ENCODE measurements at regions not wholly inside any gene's neighbourhood (a gene's known extent, or its start where the extent isn't known, plus 50 kb on each side); places are given as distances from the start of the nearest gene placed in this dataset.

GRCh38 chr7:41517771-41518170 lies 185.1 kb downstream of the INHBA start:
- DNase-seq: no peak

DNA sequence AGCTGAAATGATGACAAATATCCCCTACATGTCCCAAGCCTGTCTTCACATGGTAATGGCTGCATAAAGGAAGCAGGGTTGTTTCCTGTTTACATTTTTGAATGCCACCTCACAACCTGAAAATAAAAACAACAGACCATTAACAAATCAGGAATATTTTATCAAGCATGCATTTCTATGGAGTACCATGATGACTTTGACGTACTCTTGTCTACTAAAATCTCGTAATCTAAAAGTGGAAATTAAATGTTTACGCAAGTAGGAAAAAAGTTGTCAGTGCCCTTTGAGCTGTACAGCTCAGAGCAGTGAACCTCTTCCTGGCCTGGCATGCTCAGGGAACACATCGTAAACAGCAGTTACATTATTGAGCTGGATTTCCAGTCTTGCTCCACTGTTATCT lies 194.1 kb downstream of the INHBA start:
- no peak for DNase-seq

- DNase-seq: no peak
Measured at GRCh38 chr7:41507686-41508268, 195.1 kb downstream of the INHBA start.

- no peak for DNase-seq
Measured at GRCh38 chr7:41504214-41504980, 198.5 kb downstream of the INHBA start.

DNA sequence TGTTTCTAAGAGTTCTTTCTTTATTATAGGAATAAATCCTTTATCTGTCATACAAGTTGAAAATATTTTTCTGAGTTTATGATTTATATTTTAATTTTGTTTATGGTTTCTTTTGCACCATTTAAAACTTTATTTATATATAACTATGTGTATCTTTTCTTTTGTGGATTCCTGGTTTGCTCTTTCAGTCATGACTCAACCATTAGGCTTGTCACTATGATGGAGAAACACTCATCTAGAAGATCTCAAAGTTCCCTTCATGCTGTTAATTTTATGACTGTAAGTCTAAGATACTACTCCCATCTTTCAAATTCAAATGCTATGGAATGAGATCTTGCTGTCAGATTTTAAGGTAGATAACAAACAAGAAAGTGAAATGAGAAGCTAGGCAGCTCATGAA lies 199.5 kb downstream of the INHBA start:
- DNase-seq: no peak

GRCh38 chr7:41501466-41501865 lies 201.4 kb downstream of the INHBA start:
- no peak for DNase-seq

DNA sequence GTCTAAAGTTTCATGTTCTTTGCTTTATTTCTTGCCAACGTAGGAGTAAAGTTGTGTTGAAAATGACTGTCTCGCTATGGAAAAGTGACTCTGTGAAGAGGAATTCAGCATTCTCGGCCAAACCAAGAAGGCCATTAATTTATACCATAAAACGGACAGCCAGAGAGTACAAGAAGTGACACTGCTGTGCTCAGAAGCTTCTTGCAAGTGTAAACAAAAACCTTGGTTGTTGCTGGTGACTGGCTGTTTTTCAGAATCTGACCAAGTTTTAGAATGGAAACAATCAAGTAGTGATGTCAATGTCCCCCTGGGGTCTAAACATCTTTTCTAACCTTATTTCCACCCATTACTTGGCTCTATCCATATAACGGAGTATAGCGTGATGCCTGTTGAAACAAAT lies 201.9 kb downstream of the INHBA start:
- no peak for DNase-seq

DNA sequence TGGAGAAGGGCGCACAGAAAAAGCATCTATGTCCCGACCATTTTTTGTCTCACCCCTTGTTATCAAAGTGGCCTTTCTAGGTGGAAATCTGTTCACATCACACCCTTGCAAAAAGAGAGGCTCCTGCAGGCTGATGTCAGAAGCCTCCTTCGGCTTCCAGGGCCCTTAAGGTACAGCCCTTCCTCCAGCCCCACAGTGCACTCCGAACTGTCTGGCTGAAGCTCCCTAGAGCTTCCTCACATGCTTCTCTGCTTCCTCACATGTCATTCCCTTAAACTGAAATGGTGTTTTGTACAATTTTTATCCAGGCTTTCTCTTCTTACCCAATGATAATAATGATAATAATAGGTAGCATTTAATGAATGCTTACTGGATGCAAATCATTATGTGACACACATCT lies 210.3 kb downstream of the INHBA start:
- DNase-seq: no peak

- no peak for DNase-seq
Measured at GRCh38 chr7:41491883-41492471, 210.9 kb downstream of the INHBA start.

DNA sequence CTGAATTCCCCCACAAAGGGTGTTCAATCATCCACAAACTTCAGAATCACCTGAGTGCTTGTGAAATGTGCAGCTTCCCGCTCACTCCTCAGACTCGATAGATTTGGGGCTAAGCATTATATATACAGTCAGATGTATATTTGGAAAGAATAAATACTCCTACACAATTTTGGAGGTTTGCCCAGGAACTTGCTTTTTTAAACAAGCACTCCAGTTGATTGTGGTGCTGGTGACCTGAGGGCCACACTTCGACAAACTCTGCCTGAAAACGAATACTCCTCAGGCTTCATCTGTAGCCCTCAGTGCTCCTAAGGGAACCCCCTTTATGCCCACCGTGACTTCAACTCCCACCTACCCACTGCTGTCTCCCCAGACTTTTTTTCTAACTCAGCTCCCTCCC lies 211.6 kb downstream of the INHBA start:
- no peak for DNase-seq

DNA sequence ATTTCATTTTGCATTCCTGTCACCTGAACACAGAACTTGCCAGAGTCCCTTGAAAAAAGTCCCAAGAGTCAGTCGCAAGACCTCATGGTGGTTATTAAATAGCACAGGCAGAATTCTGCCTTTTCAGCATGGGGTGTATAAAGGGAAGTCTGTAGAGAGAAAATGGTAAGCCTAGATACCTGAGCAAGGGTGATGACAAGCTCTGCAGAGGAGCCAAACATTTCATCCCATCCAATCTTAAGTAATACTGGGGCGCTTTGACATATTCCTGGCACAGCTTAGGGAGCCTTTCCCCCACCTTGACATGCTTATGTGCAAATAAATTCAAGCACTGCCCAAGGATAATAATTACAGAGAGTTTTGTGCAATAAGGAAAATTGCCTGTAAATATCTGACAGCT lies 213.0 kb downstream of the INHBA start:
- DNase-seq: no peak

GRCh38 chr7:41487229-41487940 lies 215.5 kb downstream of the INHBA start:
- DNase-seq: no peak

DNA sequence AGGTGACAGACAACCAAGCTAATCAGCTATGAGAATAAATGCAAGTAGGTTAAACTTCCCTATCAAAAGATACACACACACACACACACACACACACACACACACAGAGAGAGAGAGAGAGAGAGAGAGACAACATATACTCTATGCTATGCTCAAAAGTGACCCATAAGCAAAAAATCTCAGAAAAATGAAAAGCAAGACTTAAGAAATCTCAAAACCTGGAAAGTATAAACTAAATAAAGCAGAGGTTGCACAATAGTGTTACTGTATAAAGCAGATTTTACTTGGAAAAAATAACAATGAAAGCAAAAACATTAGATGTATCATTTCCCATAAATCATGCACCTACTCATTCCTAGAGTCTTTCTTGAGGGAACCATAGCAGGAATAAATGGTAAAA lies 221.5 kb downstream of the INHBA start:
- no peak for DNase-seq

DNA sequence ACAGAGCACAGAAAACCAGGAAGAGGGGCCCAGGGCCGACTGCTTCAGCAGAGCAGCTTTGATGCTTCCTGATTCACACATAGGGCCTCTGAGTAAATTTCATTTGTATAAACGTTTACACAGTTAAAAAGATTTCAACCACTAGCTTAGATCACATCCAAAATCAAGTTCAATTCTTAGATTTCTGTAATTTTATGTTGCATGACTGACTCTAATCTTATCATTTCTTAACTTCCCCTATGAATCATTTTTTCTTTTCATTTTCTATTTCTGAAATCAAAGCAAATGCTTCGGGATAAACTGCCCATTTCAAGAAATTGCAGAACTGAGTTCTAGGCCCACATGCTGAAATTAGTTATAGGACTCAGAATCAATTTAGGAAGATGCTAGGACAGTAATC lies 224.7 kb downstream of the INHBA start:
- no peak for DNase-seq

- DNase-seq: no peak
Measured at GRCh38 chr7:41476460-41476803, 226.5 kb downstream of the INHBA start.

DNA sequence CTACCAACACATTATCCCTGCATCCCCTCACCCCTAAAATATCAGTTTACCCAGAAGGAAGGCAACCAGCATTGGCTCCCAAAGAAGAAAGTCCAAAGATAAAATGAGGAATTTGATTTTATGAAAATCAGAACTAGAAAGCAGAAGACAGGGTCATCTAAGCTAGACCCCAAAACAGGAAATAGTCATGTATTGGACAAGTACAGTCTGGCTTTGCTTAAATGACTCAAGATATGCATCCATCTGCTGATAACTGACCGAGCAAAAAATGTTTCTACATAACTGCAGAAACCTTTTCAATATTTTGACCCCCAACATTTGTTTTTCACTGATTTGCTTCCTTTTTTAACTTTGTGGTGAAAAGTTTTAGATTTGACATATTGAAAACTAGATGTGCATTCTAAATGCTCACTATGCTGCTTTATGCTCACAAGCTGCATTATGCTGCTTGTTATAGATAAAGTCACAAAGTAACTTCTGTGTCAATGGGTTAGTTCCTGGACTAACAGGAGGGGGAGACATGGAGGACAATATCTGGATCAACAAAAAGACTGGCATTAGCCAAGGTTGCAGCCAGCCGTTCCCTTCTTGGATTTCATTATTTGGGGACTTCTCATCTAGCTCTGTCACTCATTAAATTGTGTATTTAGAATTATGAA lies 227.0 kb downstream of the INHBA start:
- no peak for DNase-seq

DNA sequence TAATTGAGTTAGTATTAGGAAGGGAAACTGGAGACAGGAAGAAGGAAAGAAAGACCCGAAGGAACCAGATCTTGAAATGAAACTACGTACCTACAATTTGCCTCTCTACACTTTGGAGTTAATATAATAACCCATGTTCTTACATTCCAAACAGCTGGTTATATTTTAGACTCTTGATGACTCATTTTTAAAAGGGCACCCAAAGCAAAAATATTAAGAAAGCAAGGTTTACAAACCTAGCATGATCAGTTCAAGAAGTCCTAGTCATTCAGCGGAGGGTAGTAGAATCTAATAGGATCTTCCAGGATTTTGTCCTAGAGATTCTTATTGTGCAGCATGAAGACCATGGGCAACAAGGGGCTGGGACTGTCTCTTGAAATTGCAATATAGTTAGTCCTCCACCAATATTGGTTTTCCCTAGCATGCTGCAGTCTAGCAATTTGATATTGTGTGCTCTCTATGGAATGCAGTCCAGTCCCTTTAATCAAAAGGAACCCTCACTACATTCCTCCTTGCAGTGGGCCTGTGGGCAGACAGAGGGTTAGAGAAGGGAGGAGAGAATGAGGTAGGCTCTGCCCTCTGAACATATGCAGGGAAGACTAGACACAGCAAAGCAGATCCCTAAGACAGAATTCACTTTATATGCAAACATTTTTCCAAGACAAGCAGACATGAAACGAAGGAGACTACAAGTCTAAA lies 230.3 kb downstream of the INHBA start:
- no peak for DNase-seq

DNA sequence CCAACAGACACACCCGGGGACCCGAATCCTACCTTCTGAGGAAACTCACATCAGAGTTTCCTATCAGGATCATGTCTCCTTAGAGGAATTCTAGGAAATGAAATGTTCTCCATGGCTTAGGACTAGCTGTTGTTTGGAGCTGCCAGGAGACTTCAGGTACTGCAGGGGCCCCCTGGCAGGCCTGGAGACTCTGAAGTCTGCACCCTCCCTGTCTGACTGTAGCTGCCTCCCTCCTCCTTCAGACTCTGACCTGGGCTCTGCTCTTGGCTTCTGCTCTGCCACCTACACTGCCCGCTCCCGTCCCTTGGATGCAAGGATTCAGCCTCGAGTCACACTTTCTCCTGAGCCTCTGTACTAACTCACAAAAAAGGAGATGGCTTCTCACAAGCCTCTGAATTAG lies 232.8 kb downstream of the INHBA start:
- DNase-seq: no peak

DNA sequence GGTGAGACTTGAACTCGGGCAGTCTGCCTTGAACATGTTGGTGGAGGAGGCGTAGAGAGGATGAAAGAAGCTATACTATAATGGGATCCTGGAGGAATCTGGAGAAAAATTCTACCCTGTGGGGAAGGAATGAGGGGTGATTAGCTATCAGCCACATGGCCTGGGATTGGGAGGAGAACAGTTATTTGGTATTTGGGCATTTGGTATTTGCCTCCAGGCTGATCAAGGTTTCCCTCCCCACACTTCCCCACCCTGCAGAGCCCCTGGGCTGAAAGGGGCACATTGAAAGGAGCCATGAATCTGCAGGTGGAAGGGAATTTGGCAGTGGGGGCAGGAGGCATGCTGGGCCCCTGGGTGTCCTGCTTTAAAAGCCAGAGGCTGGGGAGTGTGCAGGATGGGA lies 235.3 kb downstream of the INHBA start:
- DNase-seq: no peak

GRCh38 chr7:41466760-41467384 lies 236.0 kb downstream of the INHBA start:
- no peak for DNase-seq

GRCh38 chr7:41465571-41465970 lies 237.3 kb downstream of the INHBA start:
- DNase-seq: no peak

GRCh38 chr7:41463770-41464470 lies 239.0 kb downstream of the INHBA start:
- no peak for DNase-seq

Measured in COR-L47 (cell line).